GM23338 (cell line): ENCODE measurements at regions not wholly inside any gene's neighbourhood (a gene's known extent, or its start where the extent isn't known, plus 50 kb on each side); places are given as distances from the start of the nearest gene placed in this dataset.
A peak's percentile ranks its signal among the peaks of the same experiment; 100 is the strongest.

Experiments used
- ATAC-seq: fragments of 200-7000 bp; cut with Tn5 transposase; 3 replicates; pipeline ENCODE4 v1.9.1; 2020
- DNase-seq: peaks from one replicate; pipeline ENCODE4 v3.0.0-alpha.2; 2015; ENCODE audit warnings: low spot score
- H2AFZ ChIP-seq: fragments of 200-600 bp; sonication (generic); 2 replicates; pipeline ENCODE4 v1.8.0; 2016; ENCODE audit warnings: antibody characterized with exemption, mild to moderate bottlenecking, moderate library complexity
- H3F3A ChIP-seq: fragments of 200-600 bp; sonication (generic); replicated peaks from 2 replicates; pipeline ENCODE4 v1.8.0; 2017; ENCODE audit warnings: antibody characterized with exemption, mixed run types, low read depth
- H3K27ac ChIP-seq: fragments of 200-600 bp; sonication (generic); 2 replicates; pipeline ENCODE4 v1.6.1; 2016; ENCODE audit warnings: low read depth
- H3K27me3 ChIP-seq: fragments of 200-600 bp; sonication (generic); 2 replicates; pipeline ENCODE4 v1.8.0; 2016; ENCODE audit warnings: mild to moderate bottlenecking, mixed run types, moderate library complexity; ENCODE audit not compliant: insufficient read depth
- H3K36me3 ChIP-seq: fragments of 200-600 bp; sonication (generic); 2 replicates; pipeline ENCODE4 v1.8.0; 2016; ENCODE audit warnings: mild to moderate bottlenecking; ENCODE audit not compliant: insufficient read depth
- H3K4me1 ChIP-seq: fragments of 200-600 bp; sonication (generic); 2 replicates; pipeline ENCODE4 v1.8.0; 2016; ENCODE audit warnings: mild to moderate bottlenecking, moderate library complexity; ENCODE audit not compliant: insufficient read depth
- H3K4me2 ChIP-seq: fragments of 200-600 bp; sonication (generic); 2 replicates; pipeline ENCODE4 v1.7.1; 2017; ENCODE audit warnings: mixed run types
- H3K4me3 ChIP-seq: fragments of 200-600 bp; sonication (generic); 2 replicates; pipeline ENCODE4 v1.6.1; 2016; ENCODE audit warnings: mixed run types
- H3K79me2 ChIP-seq: fragments of 200-600 bp; sonication (generic); replicated peaks from 2 replicates; pipeline ENCODE4 v1.8.0; 2017; ENCODE audit warnings: mild to moderate bottlenecking; ENCODE audit not compliant: insufficient read depth
- H3K9me2 ChIP-seq: fragments of 200-600 bp; sonication (generic); 2 replicates; pipeline ENCODE4 v1.8.0; 2017; ENCODE audit not compliant: insufficient read depth
- H4K20me1 ChIP-seq: fragments of 200-600 bp; sonication (generic); replicated peaks from 2 replicates; pipeline ENCODE4 v1.8.0; 2017; ENCODE audit warnings: mild to moderate bottlenecking; ENCODE audit not compliant: insufficient read depth
- H3K27ac Mint-ChIP-seq: 2 replicates; pipeline ENCODE4 v1.8.0; 2020; ENCODE audit warnings: inconsistent platforms, mild to moderate bottlenecking, moderate library complexity, mixed read lengths
- H3K27me3 Mint-ChIP-seq: 3 replicates; pipeline ENCODE4 v1.8.0; 2022; ENCODE audit warnings: low read depth, mild to moderate bottlenecking, moderate library complexity, mixed read lengths, inconsistent platforms; ENCODE audit not compliant: insufficient read depth, poor library complexity
- H3K36me3 Mint-ChIP-seq: 3 replicates; pipeline ENCODE4 v1.8.0; 2021; ENCODE audit warnings: low read depth, mild to moderate bottlenecking, inconsistent platforms, moderate library complexity, mixed read lengths
- H3K4me1 Mint-ChIP-seq: 3 replicates; pipeline ENCODE4 v1.8.0; 2020; ENCODE audit warnings: mild to moderate bottlenecking, inconsistent platforms, mixed read lengths
- H3K4me3 Mint-ChIP-seq: 3 replicates; pipeline ENCODE4 v1.8.0; 2021; ENCODE audit warnings: moderate library complexity, mild to moderate bottlenecking, inconsistent platforms, mixed read lengths
- H3K9me3 Mint-ChIP-seq: 3 replicates; pipeline ENCODE4 v1.8.0; 2020; ENCODE audit warnings: moderate library complexity, mild to moderate bottlenecking, inconsistent platforms, mixed read lengths
- CREB1 ChIP-seq: fragments of 250-450 bp; sonication (Bioruptor Pico); IDR thresholded peaks from 2 replicates; pipeline ENCODE4 v1.5.0; 2020; ENCODE audit warnings: low read depth, mild to moderate bottlenecking, moderate library complexity
- CTCF ChIP-seq, 2 experiments: fragments of 200-600 bp in 1 of 2; sonication (generic) in 1 of 2; conservative IDR thresholded peaks; 2 replicates each; pipeline versions ENCODE4 v1.5.1 to v1.6.1; 2016 to 2017; ENCODE audit warnings: antibody characterized with exemption in 2 of 2, low read depth in 2 of 2, mild to moderate bottlenecking in 2 of 2, moderate library complexity in 1 of 2
- ETS1 ChIP-seq: IDR thresholded peaks from 2 replicates; pipeline ENCODE4 v1.6.1; 2016; ENCODE audit warnings: antibody characterized with exemption
- EZH2 ChIP-seq: fragments of 200-600 bp; sonication (generic); IDR thresholded peaks from one replicate; pipeline ENCODE4 v1.8.0; 2017; ENCODE audit warnings: antibody characterized with exemption, mild to moderate bottlenecking, low read depth; ENCODE audit not compliant: unreplicated experiment
- EZH2phosphoT487 ChIP-seq: fragments of 200-600 bp; sonication (generic); IDR thresholded peaks from one replicate; pipeline ENCODE4 v1.8.1; 2018; ENCODE audit warnings: antibody characterized with exemption; ENCODE audit not compliant: unreplicated experiment
- NANOG ChIP-seq: IDR thresholded peaks from 2 replicates; pipeline ENCODE4 v1.6.1; 2016; ENCODE audit warnings: antibody characterized with exemption, borderline replicate concordance
- POLR2AphosphoS5 ChIP-seq: IDR thresholded peaks from 2 replicates; pipeline ENCODE4 v1.6.1; 2016; ENCODE audit warnings: antibody characterized with exemption, low read depth
- REST ChIP-seq: IDR thresholded peaks from one replicate; pipeline ENCODE4 v1.6.1; 2018; ENCODE audit warnings: antibody characterized with exemption; ENCODE audit not compliant: unreplicated experiment
- STAT1 ChIP-seq: IDR thresholded peaks from one replicate; pipeline ENCODE4 v1.6.1; 2016; ENCODE audit warnings: antibody characterized with exemption; ENCODE audit not compliant: unreplicated experiment
- ZNF114 ChIP-seq: fragments of 250-450 bp; sonication (Bioruptor Pico); IDR thresholded peaks from 2 replicates; pipeline ENCODE4 v1.5.0; 2020; ENCODE audit warnings: mild to moderate bottlenecking, moderate library complexity
- ZNF462 ChIP-seq: fragments of 250-450 bp; sonication (Bioruptor Pico); IDR thresholded peaks from 2 replicates; pipeline ENCODE4 v1.5.0; 2020; ENCODE audit warnings: mild to moderate bottlenecking, moderate library complexity

- no peak overlapping the region for H3K27ac ChIP-seq
- no peaks in the 10 kb centered on the region for H3K4me1 ChIP-seq
- no peaks in the 10 kb centered on the region for H3K79me2 ChIP-seq
- H4K20me1 ChIP-seq, result no peaks in the 10 kb centered on the region
- H3K4me1 Mint-ChIP-seq, result peaks cover 9% of the 10 kb centered on the region; the same call in 2 of the 3 replicates
- no peaks in the 10 kb centered on the region for H3K36me3 Mint-ChIP-seq
- H3K27ac Mint-ChIP-seq, result peak overlapping the region; percentile 1; the same call in 1 of the 2 replicates
- no peaks in the 10 kb centered on the region for H3F3A ChIP-seq
- no peaks in the 10 kb centered on the region for H3K9me3 Mint-ChIP-seq
- H3K9me2 ChIP-seq, result no peaks in the 10 kb centered on the region
- 0 out of 2 replicates have a peak overlapping the region, but pooled peaks have one; percentile 38 for H2AFZ ChIP-seq
- H3K4me2 ChIP-seq, result no peak overlapping the region
- peaks cover 2% of the 10 kb centered on the region for H3K27me3 Mint-ChIP-seq
- TF ChIP-seq NANOG (no peak), EZH2phosphoT487 (no peak), ZNF114 (CRISPR knock-in tag) (no peak), POLR2AphosphoS5 (no peak), REST (no peak), EZH2 (no peak), STAT1 (no peak), CTCF (conservative IDR thresholded peaks at IDR 0.05; ENCODE audit: low read depth in 2 of 2) (no peak), ETS1 (no peak)
- no peaks in the 10 kb centered on the region for H3K36me3 ChIP-seq
- no peak for ATAC-seq
- H3K4me3 ChIP-seq, result no peak overlapping the region
- H3K4me3 Mint-ChIP-seq, result no peak overlapping the region
- no peak for DNase-seq
- H3K27me3 ChIP-seq, result no peaks in the 10 kb centered on the region
Measured at GRCh38 chr4:185931375-185931774, 119.4 kb upstream of the SORBS2 start.

DNA sequence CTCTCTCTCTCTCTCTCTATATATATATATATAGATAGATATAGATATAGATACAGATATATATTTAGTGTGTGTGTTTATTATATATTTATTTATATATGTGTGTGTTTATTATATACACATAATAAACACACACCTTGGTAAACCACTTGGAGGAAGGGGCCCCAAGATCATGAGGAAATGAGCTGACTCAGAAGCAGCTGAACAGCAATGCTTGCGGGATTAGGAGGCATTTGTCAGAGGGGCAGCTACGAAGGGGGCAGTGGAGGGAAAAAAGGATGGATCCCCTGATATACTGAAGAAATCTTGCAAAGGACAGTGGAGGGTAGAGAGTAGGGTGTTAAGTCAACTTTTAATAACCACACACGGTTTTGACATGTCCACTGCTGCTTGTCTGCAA, 120.0 kb upstream of the SORBS2 start:
- no peaks in the 10 kb centered on the region for H3K36me3 Mint-ChIP-seq
- no peak overlapping the region for H3K27ac ChIP-seq
- no peaks in the 10 kb centered on the region for H3K27me3 ChIP-seq
- no peaks in the 10 kb centered on the region for H3K9me2 ChIP-seq
- no peaks in the 10 kb centered on the region for H3K36me3 ChIP-seq
- H2AFZ ChIP-seq, result no peak overlapping the region; the same call in 1 of the 2 replicates
- no peaks in the 10 kb centered on the region for H3K79me2 ChIP-seq
- H3K4me1 ChIP-seq, result no peaks in the 10 kb centered on the region
- no peak overlapping the region for H3K4me3 ChIP-seq
- no peaks in the 10 kb centered on the region for H3F3A ChIP-seq
- DNase-seq (no peak), ATAC-seq (no peak)
- no peak for TF ChIP-seq STAT1
- TF ChIP-seq ZNF462 (CRISPR knock-in tag), result no peak
- no peak for TF ChIP-seq CREB1 (CRISPR knock-in tag)
- no peak overlapping the region for H3K4me2 ChIP-seq
- peaks cover 13% of the 10 kb centered on the region for H3K4me1 Mint-ChIP-seq
- no peaks in the 10 kb centered on the region for H3K9me3 Mint-ChIP-seq
- peaks cover 2% of the 10 kb centered on the region for H3K27me3 Mint-ChIP-seq
- no peak overlapping the region for H3K4me3 Mint-ChIP-seq
- no peaks in the 10 kb centered on the region for H4K20me1 ChIP-seq
- H3K27ac Mint-ChIP-seq, result no peak overlapping the region
